ENCODE measurements at regions not wholly inside any gene's neighbourhood (a gene's known extent, or its start where the extent isn't known, plus 50 kb on each side); places are given as distances from the start of the nearest gene placed in this dataset.

DNA sequence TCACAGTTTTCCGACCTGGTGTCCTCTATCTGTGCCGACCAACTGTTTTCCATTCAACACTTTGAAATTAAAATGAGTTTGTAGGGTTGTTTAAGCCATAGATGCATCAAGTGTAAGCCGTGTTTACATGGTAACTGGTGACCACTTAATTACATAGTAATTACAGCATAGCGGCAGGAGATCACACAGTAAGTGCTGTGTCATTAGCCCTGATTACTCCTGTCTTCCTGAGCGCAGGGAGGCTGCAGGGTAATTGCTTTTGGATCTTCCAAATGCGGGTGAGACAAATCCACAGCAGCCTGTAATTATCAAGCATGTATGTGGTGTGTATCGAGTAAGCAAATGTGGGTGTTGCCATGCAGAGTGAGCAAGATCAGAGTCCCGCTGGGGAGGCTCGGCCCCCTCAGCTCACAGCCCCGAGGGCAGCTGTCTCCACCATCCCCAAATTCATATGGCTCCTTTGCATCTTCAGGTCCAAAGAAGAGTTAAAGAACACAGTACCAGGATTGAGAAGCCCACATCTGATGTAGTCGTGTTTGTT is 71.5 kb upstream of the HDAC4 start:
- no peak for DNase-seq (ENCODE audit: low spot score)
- Mint-ChIP-seq H3K4me1 (ENCODE audit: unreplicated experiment) (no peaks in the 10 kb centered on the region), H3K9me3 (ENCODE audit: unreplicated experiment) (no peaks in the 10 kb centered on the region), H3K27ac (ENCODE audit: unreplicated experiment) (no peak overlapping the region), H3K4me3 (ENCODE audit: unreplicated experiment) (no peak overlapping the region), H3K27me3 (ENCODE audit: unreplicated experiment) (peaks cover 6% of the 10 kb centered on the region), H3K36me3 (ENCODE audit: low read depth, unreplicated experiment) (peaks cover 2% of the 10 kb centered on the region)
- TF ChIP-seq, protein P1, sequence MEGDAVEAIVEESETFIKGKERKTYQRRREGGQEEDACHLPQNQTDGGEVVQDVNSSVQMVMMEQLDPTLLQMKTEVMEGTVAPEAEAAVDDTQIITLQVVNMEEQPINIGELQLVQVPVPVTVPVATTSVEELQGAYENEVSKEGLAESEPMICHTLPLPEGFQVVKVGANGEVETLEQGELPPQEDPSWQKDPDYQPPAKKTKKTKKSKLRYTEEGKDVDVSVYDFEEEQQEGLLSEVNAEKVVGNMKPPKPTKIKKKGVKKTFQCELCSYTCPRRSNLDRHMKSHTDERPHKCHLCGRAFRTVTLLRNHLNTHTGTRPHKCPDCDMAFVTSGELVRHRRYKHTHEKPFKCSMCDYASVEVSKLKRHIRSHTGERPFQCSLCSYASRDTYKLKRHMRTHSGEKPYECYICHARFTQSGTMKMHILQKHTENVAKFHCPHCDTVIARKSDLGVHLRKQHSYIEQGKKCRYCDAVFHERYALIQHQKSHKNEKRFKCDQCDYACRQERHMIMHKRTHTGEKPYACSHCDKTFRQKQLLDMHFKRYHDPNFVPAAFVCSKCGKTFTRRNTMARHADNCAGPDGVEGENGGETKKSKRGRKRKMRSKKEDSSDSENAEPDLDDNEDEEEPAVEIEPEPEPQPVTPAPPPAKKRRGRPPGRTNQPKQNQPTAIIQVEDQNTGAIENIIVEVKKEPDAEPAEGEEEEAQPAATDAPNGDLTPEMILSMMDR (IDR thresholded peaks at IDR 0.05; ENCODE audit: unreplicated experiment) = no peak

DNA sequence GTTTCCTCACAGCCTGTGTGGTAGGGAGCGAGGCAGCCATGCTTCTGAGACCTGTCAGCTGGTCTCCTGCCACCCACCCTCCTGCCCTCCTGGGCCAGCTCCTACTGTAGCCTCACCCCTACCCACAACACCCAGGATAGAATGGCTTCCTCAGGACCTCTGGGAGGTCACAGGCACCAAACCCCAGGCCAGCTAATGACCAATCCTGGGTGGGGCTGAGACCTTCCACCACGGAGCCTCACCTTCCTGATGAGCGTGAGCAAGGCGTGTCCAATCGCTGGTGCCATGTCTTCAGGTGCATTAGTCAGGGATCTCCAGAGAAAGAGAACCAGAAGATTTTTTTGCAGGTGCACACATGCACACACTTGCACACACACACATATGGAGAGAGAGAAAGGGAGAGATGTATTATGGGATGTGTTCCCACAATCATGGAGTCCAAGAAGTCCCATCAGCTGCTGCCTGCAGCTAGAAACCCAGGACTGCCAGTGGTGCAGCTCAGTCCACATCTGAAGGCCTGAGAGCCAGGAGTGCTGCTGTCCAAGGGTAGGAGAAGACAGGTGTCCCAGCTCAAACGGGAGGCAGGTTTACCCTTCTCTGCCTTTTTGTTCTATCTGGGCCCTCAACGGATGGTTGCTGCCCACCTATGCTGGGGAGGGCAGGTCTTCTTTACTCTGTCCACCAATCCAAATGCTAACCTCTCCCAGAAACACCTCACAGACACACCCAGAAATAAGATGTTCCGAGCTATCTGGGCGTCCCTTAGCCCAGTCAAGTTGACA is 70.4 kb upstream of the HDAC4 start:
- DNase-seq (ENCODE audit: low spot score) = no peak
- Mint-ChIP-seq H3K4me1 (ENCODE audit: unreplicated experiment) (no peaks in the 10 kb centered on the region), H3K27ac (ENCODE audit: unreplicated experiment) (no peak overlapping the region), H3K9me3 (ENCODE audit: unreplicated experiment) (no peaks in the 10 kb centered on the region), H3K36me3 (ENCODE audit: low read depth, unreplicated experiment) (peaks cover 2% of the 10 kb centered on the region), H3K27me3 (ENCODE audit: unreplicated experiment) (peaks cover 6% of the 10 kb centered on the region), H3K4me3 (ENCODE audit: unreplicated experiment) (no peak overlapping the region)
- TF ChIP-seq, protein P1 (IDR thresholded peaks at IDR 0.05; ENCODE audit: unreplicated experiment) = no peak

DNA sequence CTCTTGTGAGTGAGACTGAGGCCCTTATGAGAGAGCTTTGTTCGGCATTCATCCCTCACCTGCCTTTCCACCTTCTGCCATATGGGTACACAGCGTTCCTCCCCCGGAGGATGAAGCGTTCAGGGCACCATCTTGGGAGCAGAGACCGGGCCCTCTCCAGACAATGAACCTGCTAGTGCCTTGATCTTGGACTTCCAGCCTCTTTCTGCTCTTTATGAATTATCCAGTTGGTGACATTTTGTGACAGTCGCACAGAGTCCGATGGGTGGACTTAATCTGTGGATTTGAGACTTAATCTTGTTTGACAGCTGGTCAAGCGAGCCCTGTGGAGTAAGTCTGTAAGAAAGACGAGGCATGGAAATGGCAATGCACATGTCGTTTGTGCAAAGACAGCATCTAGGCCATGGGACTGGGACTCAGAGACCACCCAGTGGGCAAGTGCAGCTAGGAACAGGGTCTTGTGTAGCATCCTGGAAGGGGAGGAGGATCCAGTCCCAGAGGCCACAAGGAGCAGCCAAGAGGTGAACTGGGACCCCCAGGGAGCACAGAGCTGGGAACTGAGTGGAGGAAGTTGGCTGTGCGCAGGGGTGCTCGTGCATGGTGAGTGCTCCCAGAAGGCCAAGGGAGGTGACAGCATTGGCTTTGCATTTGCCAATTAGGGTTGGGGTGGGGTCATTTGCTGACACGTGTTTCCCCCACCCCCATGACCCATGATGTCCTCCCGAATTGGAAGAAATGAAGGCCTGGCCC is 69.5 kb upstream of the HDAC4 start:
- no peak for DNase-seq (ENCODE audit: low spot score)
- Mint-ChIP-seq H3K9me3 (ENCODE audit: unreplicated experiment) (no peaks in the 10 kb centered on the region), H3K4me1 (ENCODE audit: unreplicated experiment) (no peaks in the 10 kb centered on the region), H3K27me3 (ENCODE audit: unreplicated experiment) (peaks cover 6% of the 10 kb centered on the region), H3K36me3 (ENCODE audit: low read depth, unreplicated experiment) (peaks cover 2% of the 10 kb centered on the region), H3K4me3 (ENCODE audit: unreplicated experiment) (no peak overlapping the region), H3K27ac (ENCODE audit: unreplicated experiment) (no peak overlapping the region)
- TF ChIP-seq, protein P1 (IDR thresholded peaks at IDR 0.05; ENCODE audit: unreplicated experiment) = no peak

DNA sequence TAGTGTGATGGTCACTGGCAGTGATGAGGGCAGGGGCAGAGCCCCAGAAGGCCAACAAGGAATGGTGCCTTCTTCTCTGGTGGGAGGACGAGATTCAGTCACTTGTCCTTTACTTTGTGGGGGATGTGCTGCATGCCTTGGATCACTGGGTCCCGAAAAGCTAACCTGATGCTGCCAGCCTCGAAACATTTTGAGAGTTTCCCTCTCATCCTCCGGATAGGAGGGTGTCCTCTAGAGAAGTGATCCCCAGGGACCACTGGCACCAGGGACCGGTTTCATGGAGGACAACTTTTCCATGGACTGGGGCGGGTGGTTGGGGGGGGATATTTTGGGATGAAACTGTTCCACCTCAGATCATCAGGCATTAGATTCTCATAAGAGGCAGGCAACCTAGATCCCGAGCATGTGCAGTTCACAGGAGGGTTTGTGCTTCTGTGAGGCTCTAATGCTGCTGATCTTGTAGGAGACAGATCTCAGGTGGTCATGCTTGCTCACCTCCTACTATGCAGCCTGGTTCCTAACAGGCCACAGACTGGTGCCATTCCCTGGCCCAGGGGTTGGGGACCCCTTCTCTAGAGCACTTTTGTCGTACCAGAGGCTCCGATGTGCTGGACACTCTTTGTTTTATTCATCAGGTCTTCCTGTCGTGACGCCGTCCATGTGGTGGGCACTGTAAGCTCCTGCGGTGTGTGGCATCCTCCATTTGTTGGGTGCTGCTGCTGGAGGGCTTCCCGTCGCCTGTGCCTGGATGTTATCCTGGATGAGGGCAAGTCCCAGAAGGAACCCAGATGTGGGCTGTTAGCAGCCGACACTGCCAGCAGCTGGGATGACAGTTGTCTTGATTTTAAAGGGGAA is 68.5 kb upstream of the HDAC4 start:
- DNase-seq (ENCODE audit: low spot score) = no peak
- no peak overlapping the region for H3K27ac Mint-ChIP-seq (ENCODE audit: unreplicated experiment)
- no peaks in the 10 kb centered on the region for H3K9me3 Mint-ChIP-seq (ENCODE audit: unreplicated experiment)
- H3K4me3 Mint-ChIP-seq (ENCODE audit: unreplicated experiment) = no peak overlapping the region
- TF ChIP-seq, protein P1 (IDR thresholded peaks at IDR 0.05; ENCODE audit: unreplicated experiment) = no peak
- no peaks in the 10 kb centered on the region for H3K4me1 Mint-ChIP-seq (ENCODE audit: unreplicated experiment)
- H3K36me3 Mint-ChIP-seq (ENCODE audit: low read depth, unreplicated experiment) = peaks cover 2% of the 10 kb centered on the region
- peaks cover 12% of the 10 kb centered on the region for H3K27me3 Mint-ChIP-seq (ENCODE audit: unreplicated experiment)

Data from endothelial cell (in vitro differentiated cells).